ENCODE measurements at regions not wholly inside any gene's neighbourhood (a gene's known extent, or its start where the extent isn't known, plus 50 kb on each side); places are given as distances from the start of the nearest gene placed in this dataset.

GRCh38 chr18:55013685-55014084, 54.4 kb upstream of the CCDC68 start:
- DNase-seq (ENCODE audit: extremely low read depth, low read depth) = no peak

GRCh38 chr18:55013086-55013485, 53.8 kb upstream of the CCDC68 start:
- no peak for TF ChIP-seq CTCF (IDR thresholded peaks at IDR 0.05; ENCODE audit: low read depth, low read length)
- no peak for DNase-seq (ENCODE audit: extremely low read depth, low read depth)

More at GRCh38 chr18:55013685-55014084, 54.4 kb upstream of the CCDC68 start:
- TF ChIP-seq CTCF (IDR thresholded peaks at IDR 0.05; ENCODE audit: low read depth, low read length) = no peak

GRCh38 chr18:55012008-55012407, 52.7 kb upstream of the CCDC68 start:
- no peak for DNase-seq (ENCODE audit: extremely low read depth, low read depth)
- no peak for TF ChIP-seq CTCF (IDR thresholded peaks at IDR 0.05; ENCODE audit: low read depth, low read length)

Data from AG09319 (cell line).